GM18909 (cell line): ENCODE measurements at regions not wholly inside any gene's neighbourhood (a gene's known extent, or its start where the extent isn't known, plus 50 kb on each side); places are given as distances from the start of the nearest gene placed in this dataset.
"Not testable (repeated sequence)": the region's sequence is repeated elsewhere in the genome, so short reads cannot be mapped to it uniquely, and the experiment has no call there.

Experiments used
- ATAC-seq: cut with Tn5 transposase; IDR thresholded peaks from one replicate; pipeline ENCODE4 v1.9.1; 2021; ENCODE audit warnings: mild to moderate bottlenecking; ENCODE audit not compliant: unreplicated experiment, poor library complexity

- ATAC-seq: no peak
Measured at GRCh38 chr5:36388288-36388687, 86.6 kb upstream of the RANBP3L start.

DNA sequence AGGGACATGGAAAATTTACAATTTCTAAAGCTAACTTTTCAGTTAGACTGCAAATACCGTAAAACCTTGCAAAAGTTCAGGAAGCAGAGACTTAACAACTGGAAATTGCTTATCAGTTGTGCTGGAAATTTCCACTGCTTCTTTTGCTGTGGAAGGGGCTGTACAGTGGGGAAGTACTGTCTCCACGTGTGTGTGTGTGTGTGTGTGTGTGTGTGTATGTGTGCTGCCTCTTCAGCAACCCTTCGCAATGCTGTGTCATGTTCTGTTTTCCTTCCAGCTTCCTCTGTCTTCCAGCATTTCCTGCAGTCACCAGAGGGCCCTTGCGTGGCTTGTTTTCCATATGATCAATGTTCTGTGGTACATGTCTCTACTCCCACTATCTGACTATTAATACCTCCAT is 87.5 kb upstream of the RANBP3L start:
- no peak for ATAC-seq

GRCh38 chr5:36390640-36391039 is 88.9 kb upstream of the RANBP3L start:
- no peak for ATAC-seq

- ATAC-seq: no peak
Measured at GRCh38 chr5:36392186-36392585, 90.5 kb upstream of the RANBP3L start.

DNA sequence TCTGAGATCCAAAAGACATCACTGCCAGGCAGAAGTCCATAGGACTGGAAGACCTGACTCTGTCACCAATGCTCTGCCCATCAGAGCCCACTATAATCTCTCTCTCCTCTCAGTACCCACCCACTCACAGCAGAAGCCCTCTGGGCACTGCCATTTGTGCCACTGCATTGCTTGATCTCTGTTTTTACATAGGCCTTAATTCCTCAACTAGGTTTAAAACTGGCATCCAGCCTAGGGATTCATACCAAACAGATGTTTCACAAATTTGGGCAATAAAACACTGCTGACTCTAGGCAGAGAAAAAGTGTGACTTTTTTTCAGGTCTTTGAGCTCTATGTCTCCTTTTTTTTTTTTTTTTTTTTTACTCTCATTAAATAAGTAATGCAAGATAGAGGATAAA is 91.1 kb upstream of the RANBP3L start:
- no peak for ATAC-seq

DNA sequence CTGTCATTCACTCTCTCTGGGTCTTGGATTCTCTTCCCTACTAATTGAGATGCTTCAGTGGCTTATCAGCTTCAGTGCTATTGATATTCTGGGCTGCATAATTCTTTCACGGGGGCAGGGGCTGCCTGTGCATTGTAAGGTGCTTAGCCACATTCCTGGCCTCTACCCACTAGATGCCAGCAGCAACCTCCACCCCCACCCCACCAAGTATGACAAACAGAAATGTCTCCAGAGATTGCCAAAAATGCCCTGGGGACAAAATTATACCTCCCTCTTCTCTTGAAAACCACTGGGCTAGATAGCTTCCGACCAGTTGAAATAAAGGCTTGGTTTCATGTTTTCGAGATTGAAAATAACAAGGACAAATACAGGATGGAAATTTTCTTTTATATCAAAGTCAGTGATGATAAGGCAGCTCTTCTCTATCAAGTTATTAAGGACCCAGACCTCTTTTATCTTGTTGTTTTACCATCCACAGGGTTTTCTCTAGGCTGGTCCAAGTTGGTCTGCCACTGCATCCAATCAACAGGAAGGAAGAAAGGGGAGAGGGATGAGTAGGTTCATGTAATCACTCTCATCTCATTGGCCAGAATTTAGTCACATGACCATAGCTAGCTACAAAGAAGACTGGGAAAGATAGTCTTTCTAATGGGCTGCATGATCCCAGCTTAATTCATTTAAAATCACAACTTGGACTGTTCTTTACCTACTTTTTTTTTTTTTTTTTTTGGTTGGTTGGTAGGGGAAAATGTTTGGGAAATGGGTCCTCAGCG is 92.1 kb upstream of the RANBP3L start:
- no peak for ATAC-seq

- ATAC-seq: no peak
Measured at GRCh38 chr5:36395260-36395659, 93.6 kb upstream of the RANBP3L start.

DNA sequence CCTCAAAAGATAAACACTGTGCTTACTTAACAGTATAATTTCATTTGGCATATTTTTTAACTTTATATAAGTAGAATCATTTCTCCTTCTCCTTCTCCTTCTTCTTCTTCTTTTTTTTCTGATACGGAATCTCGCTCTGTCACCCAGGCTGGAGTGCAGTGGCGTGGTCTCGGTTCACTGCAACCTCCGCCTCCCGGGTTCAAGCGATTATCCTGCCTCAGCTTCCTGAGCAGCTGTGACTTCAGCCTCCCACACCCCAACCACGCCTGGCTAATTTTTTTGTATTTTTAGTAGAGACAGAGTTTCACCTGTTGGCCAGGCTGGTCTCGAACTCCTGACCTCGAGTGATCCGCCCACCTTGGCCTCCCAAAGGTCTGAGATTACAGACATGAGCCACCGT is 94.2 kb upstream of the RANBP3L start:
- not testable (repeated sequence) for ATAC-seq

- ATAC-seq: no peak
Measured at GRCh38 chr5:36396640-36397039, 94.9 kb upstream of the RANBP3L start.

DNA sequence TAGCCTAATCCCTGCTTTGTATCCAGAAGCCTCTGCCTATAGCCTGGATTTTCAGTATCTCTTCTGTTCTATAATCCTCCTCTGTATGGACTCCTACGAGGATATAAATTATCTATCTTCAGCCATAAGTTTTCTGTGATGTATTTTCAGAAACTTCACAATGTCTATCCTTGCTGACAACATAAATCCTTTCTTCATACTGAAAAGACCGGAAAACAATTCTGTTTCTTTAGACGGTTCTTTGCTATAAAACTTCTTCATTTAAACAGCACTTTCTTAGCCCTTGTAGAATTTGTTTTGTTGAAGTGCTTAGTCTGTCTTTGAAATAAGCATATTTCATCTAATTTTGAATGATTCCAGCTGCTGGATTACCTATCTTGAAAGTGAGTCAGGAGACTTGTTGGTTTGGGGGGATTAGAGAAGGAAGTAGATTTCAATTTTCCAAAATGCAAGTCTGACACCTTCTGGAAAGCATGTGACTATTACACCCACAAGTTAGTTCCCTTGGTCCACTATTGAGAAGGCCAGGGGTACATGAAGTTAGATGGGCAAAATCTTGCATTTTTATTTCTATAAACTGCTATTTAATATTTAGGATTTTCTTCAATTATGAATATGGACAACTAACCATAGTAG is 96.3 kb upstream of the RANBP3L start:
- ATAC-seq: no peak

- no peak for ATAC-seq
Measured at GRCh38 chr5:36402512-36402906, 100.8 kb upstream of the RANBP3L start.

DNA sequence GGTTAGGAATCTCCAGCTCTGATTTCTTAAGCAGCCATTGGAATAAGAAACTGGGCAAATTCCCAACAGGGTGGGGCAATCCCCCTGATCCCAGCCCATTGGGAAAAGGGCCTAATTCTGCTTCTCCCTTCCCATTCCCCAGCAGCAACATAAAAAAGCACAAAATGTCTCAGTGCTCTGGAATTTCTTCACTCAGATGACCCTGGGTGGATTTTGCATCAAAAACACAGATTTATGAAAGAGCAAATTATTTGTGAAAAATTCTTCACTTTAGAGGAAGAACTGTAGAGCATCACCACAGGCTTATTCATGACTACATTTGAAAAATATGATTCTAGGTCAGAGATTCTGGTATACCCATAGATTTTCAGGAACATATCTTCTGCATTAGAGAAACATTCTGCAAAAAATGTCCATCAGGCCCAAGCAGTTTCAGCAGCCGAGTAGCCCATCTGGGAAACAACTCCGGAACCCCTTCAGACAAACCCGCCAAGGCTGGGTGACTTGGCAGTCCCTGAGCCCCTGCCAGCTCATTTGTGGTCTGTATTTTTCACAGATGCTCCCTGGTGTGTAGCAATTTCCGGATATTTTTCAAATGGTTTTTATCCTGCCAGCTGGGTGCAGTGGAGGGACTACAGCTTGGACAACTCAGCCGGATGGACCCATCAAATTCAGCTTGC is 102.1 kb upstream of the RANBP3L start:
- no peak for ATAC-seq

GRCh38 chr5:36406023-36406422 is 104.3 kb upstream of the RANBP3L start:
- no peak for ATAC-seq

GRCh38 chr5:36407396-36407795 is 105.7 kb upstream of the RANBP3L start:
- ATAC-seq: no peak

- ATAC-seq: not testable (repeated sequence)
Measured at GRCh38 chr5:36409711-36410110, 108.0 kb upstream of the RANBP3L start.

DNA sequence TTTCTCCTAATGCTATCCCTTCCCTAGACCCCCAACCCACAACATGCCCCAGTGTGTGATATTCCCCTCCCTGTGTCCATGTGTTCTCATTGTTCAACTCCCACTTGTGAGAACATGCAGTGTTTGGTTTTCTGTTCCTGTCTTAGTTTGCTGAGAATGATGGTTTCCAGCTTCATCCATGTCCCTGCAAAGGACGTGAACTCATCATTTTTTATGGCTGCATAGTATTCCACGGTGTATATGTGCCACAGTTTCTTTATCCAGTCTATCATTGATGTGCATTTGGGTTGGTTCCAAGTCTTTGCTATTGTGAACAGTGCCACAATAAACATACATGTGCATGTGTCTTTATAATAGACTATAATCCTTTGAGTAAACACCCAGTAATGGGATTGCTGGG is 109.0 kb upstream of the RANBP3L start:
- not testable (repeated sequence) for ATAC-seq

DNA sequence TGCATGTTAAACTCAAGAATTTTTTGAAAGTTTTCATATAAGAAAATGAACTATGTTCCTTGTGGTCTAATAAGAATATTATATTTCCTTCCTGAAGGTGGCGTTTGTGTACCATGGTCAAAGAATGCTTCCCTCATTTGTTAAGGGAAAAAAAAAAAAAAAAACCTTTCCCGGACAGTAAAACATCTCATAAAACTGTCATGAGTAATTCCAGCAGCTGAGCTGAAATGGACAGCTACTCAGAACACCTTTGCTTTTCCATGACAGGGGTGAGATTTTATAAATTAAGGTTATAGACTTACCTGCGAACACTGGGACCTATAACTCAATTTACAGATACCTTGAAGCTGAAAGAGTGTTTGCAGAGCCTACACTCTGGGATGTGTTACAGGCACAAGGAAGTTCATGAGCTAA is 113.2 kb upstream of the RANBP3L start:
- ATAC-seq: no peak

DNA sequence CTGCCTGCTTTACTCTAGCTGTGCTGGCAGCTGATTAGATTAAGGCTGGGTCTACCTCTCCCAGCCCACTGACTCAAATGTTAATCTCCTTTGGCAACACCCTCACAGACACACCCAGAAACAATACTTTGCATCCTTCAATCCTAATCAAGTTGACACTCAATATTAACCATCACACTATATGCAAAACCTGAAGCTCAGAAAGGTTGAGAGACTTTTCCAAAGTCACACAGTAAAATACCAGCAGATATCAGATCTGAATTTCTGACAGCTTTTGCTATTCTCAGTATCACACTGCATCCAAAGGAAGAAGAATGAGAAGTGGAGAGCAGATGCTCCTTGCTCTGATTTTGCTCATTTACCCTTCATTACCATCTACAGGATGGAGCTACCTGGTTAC is 114.9 kb upstream of the RANBP3L start:
- ATAC-seq: no peak

- ATAC-seq: no peak
Measured at GRCh38 chr5:36417221-36417620, 115.5 kb upstream of the RANBP3L start.

GRCh38 chr5:36417668-36418067 is 116.0 kb upstream of the RANBP3L start:
- ATAC-seq: no peak

GRCh38 chr5:36418152-36418979 is 116.7 kb upstream of the RANBP3L start:
- no peak for ATAC-seq
